GF-D8 (cell line): ENCODE measurements at regions not wholly inside any gene's neighbourhood (a gene's known extent, or its start where the extent isn't known, plus 50 kb on each side); places are given as distances from the start of the nearest gene placed in this dataset.

Experiments
- DNase-seq: peaks from one replicate; lab custom pipeline; 2025; lab: John Stamatoyannopoulos, UW

DNA sequence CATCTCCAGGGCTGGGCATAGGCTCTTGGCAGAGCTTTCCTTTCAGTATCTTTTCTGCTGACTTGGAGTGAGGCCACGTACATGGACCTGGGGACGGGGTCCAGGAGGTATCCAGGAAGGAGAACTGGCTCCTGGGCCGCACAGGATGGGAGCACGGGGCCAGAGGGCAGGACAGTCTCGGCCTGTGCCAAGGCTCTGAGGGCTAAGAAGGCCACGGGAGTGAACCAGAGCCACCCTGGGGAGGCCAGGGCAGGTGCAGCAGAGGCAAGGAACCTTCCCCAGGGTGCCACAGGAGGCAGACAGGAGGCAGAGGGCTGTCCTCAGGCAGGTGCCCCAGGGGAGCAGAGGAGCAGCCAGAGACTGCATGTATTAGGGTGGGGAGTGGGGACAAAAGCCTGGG lies 50.3 kb downstream of the PLXNA1 start:
- no peak for DNase-seq

DNA sequence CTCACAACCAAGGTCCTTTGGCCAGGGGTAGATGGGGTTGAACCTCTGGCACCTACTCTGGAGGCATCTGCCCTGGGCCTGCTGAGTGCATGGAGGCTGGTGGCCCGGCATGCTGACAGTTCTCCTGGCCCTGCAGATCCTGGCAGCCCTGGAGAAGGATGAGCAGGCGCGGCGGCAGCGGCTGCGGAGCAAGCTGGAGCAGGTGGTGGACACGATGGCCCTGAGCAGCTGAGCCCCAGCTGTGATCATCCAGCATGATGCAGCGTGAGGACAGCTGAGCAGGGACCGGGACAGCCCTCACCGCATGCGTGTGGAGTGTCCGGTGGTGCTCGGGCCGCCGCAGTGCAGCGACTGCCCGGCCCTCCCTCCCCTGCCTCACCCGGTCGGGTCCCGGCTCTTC lies 50.9 kb downstream of the PLXNA1 start:
- DNase-seq, result no peak

DNA sequence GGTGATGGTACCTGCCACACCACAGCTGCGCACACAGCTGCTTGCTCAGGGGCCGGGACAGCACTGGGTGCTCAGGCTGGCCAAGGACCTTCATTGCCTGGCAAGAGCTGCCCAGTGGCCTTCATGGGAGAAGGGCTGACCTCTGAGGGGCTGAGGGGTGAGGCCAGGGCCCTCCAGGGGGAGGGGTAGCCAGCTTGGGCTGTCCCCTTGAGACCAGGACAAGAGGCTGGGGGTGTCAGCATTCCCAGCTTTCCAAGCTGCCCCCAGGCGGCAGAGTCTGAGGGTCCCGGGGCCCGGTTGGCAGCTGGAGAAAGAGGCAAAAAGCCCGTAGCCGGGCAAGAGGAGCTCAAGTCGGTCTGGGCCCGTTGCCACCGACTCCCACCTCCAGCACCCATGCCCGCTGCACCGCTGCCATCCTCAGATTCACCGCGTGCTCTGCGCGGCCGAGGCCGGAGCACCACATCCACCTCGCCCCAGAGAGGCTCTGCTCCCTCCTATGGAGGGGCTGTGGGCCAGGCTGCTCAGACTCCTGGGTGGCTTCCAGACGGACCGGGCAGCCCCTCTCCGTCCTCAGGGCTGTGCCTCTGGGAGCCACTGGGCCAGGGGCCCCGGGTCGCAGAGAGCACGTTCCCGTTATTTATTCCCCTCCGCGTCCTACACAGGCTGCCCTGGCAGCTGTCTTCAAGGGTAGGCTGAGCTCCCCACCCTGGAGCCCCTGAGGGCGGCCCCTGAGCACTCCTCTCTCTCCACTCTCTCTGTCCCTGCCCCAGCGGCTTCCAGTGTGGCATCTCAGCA lies 51.5 kb downstream of the PLXNA1 start:
- no peak for DNase-seq

DNA sequence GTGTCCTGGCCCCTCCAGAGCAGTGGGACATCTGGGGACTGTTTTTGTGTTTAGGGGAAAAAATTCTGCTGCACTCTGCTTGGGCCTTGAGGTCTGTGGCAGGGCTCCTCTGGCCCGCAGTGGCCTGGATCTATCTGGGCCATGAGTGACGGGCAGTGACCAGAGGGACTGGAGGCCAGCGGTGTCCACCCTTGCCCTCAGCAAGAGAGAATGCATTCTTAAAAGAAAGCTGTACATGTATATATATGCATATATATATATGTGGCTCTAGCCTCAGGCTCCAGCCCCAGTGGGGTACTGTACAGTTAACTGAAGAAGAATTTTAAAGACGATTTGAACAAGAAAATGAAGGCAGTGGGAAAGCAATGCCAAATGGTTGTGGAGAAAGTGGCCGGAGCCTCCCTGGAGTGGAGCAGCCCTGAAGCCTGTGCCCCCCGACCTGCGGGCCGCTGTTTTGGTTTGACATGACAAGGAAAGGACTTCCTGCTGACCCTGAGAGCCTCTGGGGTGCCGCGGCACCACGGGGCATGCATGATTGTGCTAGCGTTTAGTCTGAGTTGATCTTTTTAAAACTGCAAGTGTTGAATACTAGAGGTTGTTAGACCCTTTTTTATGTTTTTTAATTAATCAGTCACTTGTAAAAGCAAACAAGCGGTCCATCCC lies 52.2 kb downstream of the PLXNA1 start:
- DNase-seq, result no peak

DNA sequence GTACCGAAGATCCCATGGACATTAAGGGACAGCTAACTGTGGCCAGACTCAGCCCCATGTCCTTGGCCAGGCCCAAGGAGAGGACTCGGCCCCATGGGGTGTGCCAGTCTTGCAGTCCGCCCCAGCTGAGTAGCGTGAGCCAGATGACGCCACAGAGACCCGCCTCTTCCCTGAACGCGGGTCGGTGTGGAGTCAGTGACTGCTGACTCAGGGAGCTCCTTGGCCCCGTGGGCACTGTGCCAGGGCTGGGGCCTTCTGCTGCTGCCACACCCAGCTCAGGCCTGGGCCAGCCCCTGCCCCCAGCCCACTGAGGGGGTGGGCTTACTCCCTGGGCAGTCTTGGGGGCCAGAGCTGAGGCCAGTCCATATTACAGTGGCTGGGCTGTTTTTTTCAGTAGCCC lies 52.8 kb downstream of the PLXNA1 start:
- DNase-seq, result no peak

DNA sequence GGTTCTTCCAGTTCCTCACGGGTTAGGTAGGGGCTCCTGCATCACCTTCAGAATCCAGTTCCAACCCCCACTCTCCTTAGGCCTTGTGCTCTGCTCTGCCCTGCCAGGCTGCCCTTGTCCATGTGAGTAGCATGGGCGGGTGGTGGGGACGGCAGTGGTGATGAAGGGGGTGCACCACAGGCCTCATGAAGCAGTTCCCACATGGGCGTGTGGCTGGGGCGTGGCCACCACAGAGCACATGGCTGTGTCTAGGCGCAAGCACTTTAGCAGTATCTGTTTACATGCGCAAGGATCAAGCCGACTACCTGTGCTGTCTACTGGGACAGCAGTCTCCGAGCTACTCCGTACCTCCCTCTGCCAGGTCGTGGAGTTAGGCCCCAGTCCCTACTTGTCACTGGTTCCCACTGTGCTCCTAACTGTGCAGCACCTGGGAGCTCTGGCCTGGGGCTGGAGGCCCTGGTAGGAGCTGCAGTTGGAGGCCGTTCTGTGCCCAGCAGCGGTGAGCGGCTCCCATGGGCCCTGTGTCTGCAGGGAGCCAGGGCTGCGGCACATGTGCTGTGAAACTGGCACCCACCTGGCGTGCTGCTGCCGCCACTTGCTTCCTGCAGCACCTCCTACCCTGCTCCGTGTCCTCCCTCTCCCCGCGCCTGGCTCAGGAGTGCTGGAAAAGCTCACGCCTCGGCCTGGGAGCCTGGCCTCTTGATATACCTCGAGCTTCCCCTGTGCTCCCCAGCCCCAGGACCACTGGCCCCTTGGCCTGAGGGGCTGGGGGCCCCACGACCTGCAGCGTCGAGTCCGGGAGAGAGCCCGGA lies 53.5 kb downstream of the PLXNA1 start:
- no peak for DNase-seq

DNA sequence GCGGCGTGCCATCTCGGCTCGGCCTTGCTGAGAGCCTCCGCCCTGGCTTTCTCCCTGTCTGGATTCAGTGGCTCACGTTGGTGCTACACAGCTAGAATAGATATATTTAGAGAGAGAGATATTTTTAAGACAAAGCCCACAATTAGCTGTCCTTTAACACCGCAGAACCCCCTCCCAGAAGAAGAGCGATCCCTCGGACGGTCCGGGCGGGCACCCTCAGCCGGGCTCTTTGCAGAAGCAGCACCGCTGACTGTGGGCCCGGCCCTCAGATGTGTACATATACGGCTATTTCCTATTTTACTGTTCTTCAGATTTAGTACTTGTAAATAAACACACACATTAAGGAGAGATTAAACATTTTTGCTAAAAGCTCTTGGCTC lies 54.1 kb downstream of the PLXNA1 start:
- no peak for DNase-seq

DNA sequence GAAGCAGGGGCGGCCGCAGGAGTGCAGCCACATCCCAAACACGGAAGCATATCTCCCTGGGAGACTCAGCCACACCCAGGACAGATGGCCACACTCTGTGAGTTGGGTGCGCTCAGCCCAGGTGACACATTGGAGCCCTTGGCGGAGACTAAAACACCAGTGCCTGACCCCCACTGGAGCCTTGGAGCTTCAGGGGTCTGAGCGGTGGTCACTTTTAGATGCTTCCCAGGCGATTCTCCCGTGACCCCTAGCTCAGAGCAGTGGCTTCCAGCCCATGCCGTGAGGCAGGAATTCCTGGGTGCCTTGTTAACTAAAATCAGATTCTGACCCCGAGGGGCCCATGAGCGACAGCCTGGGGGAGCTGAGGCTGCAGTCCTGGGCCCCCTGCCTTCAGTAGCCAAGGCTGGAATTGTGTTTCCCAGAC lies 54.5 kb downstream of the PLXNA1 start:
- DNase-seq, result no peak

DNA sequence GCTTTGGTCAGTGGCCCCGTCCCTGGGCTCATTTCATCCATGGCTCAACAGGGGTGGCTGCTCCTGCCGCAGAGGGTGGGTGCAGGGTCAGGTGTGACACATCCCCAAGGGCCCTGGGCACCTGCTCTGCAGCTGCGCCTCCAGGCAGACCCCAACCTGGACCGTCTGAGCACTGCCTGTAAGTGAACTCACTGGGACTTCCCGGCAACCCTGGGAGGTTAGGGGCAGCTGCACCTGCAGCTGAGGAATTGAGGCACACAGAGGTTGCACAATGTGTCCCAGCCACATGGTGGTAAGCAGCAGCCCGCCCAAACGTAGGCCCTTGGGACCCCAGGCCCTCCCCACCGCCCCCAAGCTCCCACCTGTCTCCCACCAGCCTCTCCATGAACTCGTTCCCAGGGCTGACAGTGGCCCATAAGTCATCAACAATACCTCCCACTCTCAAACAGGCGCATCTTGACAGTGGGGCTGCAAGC lies 55.1 kb downstream of the PLXNA1 start:
- DNase-seq, result no peak

DNA sequence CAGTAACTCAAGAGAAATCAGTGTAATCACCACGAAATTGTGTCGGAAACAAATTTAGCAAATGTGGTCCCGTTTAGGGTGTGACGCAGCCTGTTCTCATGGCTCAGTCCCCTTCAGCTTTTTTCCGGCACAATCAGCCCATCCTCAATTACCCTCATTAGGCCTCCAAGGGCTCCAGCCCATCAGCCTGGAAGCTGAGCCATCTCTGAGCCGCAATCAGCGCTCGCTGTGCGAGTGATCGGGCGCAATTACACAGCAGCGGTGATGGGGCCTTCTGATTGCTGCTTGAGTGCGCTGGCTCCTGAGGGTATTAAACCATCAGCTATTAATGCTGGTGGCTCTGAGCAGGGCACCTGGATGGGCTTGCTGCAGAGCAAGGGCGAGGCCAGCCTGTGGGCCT lies 55.6 kb downstream of the PLXNA1 start:
- no peak for DNase-seq

DNA sequence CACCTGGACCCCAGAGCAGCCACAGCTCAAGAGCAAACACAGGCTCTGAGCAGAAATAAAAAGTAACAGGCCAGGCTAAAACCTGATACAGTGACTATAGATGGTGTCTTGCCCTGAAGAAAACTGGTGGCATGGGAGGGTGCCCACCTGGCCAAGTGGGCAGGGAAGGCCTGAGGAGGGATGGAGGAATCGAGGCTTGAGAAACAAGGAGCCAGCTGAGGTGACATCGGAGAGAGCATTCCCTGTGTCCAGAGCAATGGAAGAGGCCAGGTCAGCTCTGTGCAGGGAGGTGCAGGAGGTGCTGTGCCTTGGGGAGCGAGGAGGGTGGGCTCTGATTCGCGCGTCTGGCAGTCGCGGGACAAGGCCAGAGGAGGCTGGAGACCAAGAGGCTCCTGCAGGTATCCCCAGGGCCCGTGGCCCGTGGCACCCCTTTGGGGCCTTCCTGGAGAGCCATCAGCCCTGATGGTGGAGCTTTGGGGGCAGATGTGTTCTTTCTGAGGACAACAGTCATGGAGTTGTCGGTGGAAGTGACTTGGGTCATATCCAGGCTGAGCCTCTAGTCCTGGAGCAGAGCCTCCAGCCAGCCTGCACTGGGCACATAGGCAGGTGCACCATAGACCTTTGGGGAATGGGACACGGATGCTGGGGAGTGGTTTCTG lies 56.1 kb downstream of the PLXNA1 start:
- no peak for DNase-seq

DNA sequence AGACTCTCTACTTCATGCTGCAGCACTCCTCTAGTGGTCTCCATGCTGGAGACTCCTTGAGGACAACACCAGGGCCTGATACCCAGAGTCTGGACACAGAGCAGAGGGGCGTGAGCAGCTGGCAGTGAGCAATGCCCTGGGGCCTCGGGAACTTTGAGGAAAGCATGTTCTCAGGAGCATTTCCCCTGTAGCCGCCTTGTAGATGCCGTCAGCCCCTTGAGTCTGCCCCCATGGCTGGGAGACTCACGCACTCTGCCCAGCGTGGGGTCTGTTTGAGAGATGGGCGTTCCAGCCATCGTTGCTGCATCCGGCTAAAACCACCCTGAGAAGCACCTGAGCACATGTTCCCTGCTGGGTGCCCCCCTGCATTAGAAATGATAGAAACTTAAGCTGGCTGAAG lies 56.8 kb downstream of the PLXNA1 start:
- no peak for DNase-seq

DNA sequence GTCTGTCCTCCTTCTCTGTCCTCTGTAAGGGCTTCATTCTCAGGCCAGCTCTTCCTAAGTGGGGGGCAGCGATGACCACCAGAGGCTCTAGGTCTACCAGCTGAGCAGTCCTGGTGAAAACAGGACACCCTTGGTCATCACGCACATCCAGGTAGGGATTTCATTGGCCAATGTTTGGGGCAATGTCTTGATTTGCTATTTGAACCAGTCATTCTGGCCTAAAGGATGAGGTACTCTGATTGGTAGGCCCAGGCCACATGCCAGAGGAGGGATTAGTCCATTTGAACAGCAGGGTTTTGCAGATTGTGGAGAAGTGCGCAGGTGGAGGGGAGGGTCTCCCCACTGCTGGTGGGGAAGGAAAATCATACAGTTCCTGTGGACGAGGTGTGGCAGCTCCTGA lies 57.3 kb downstream of the PLXNA1 start:
- no peak for DNase-seq

DNA sequence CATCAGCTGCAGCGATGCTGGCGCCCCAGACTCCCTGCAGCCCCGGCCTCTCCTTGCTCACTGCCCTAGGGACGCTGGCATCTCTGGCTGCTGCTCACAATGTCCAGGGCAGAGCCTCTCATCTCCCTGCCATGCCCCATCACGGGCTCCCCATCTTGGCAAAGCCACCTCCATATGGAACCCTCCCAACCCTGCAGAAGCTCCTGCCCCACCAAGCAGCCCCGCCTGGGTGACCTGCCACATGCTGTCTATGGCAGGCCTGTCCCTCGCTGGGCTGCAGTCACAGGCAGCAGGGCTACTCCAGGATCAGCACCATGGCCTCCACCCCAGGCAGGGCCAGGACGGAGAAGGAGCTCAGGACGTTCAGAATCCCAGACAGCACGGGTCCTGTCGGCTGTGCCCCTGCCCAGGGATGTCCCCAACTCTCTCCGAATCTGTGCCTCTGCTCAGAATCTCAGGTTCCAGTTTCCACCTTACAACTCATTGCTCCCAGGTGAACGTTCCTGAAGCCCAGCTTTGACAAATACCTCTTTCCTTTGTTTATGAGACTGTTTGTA lies 58.4 kb downstream of the PLXNA1 start:
- no peak for DNase-seq

DNA sequence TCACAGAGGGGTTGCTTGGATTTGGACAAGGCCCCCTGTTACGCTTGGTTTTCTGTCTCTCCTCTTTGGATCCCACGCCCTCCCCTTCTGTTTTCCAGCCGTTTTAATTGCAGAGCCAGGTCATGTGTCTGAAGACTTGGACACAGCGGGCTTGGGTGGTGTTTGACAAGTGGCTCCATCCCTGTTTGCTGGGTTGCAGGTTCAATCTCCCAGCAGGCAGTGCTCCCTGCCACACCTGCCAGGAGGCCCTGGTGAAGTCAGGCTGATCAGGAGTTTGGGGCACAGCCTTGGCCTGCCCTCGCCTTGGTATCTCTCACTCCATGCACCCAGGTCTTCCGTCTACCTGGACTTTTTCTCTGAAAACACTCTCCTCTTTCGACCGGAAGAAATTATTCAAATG lies 59.0 kb downstream of the PLXNA1 start:
- no peak for DNase-seq

DNA sequence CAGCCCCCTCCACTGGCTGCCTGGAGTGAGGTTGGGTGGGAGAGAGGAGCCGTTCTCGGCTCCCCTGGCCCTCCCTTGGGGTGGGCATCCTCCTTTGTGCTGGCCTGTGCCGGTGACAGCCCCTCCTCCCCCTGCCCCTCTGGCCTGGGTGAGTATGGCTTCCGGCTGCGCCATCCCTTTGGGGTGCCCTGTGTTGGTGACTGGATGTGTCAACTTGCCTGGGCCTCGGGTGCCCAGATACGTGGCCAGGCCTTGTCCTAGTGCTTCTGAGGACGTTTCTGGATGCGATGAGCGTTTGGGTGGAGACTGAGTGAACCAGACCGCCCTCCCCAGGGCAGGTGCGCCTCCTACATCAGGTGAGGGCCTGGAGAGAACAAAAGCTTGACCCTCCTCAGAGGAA lies 59.7 kb downstream of the PLXNA1 start:
- no peak for DNase-seq

DNA sequence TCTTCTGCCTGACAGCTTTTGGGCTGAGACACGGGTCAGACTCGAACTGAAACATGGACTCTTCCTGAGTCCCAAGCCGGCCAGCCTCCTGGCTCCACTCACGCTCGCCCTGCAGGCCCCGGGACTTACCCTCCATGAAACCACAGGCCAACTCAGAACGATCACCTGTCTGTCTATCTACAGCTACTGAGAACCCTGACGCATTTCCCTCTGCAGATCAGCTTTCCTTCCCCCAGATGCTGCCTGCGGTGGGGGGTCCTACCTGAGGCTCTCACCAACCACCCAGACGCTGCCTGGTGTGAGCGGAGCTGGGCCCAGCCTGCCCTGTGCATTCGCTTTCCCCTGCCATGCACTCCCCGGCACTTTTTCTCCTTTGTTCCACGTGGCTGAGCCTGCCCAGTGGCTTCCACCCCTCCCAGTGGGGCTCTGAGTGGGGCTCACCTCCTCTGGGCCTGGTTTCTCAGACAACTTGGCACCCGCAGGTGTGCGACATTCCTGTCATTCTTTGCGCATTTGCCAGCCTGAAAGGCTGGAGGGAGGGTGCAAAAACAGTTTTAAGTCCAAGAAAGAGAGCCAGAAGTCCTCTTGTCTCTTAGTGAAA lies 60.2 kb downstream of the PLXNA1 start:
- no peak for DNase-seq

DNA sequence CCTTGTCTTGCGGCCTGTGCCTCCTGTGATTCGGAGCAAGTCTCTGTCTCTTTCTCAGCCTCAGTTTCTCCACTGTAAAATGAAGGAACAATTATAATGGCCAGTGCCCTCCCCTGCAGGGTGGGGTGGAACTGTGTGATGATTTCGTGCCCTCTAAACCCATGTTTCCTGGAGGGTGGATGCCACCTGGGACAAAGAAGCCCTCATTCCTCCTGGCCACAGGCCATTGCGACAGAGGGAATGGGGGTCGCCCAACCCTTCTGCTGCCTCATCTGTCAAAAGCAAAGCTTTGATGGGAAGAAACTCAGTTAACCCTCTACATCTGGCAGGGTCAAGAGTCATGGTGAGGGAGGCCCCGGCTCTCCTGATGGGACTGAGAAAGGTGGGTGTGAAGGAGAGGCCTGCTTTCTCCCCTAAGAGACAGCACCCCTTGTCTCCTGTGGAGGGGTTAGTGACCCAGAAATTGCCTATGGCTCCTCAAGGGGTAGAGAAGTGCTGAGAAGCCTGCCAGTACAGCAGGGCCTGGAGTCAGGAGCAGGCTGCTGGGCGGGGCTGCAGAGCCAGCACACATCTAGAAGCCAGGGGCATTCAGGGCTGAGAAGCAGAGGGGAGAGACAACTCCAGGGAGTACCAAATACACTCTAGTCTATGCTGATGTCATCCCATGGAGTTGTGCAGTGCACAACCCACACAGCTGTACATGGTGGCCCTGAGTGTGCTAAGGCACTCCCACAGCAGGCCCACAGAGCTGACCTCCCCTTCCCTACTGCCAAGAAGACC lies 61.0 kb downstream of the PLXNA1 start:
- no peak for DNase-seq

DNA sequence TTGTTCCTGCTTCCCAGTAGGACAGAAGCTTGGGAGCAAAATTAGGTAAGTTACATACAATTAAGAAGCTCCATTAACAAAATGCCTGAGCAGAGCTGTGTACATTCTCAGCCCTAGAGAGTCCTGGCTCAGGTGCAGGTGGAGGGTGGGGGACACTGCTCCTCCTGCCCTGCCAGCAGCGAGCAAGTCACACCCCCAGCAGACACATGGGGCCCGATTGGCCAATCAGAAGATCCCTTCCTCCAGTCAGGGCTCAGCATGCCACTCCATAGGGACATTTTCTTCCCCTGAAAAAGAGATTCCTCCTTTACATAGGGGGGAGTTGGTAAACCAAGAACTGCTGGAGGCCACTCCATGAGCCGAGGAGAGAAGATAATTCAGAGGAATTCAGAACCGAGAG lies 62.1 kb downstream of the PLXNA1 start:
- DNase-seq, result no peak

DNA sequence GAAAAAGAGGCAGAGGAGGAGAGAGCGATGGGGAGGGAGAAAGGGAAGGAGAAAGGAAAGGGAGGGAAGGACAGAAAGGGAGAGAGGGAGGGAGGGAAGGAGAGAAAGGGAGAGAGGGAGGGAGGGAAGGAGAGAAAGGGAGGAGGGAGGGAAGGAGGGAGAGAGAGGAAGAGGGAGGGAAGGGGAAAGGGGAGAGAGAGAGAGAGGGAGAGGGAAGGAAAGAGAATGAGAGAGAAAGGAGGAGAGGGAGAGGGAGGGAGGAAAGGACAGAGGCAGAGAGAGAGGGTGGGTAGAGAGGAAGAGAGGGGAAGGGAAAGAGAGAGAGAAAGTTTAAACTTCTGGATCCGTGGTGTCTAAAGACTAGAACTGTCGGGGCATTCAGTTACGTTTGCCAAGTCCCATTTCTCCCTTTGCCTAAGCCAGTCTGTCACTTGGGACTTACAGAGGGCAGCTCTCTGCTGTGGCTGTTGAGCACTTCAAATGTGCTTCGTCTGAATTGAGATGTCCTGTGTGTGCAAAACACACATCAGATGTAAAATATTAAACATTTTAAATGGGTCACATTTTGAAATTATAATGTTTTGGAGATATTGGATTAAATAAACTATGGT lies 62.6 kb downstream of the PLXNA1 start:
- DNase-seq, result no peak
